HG03066 (cell line): ENCODE measurements at regions not wholly inside any gene's neighbourhood (a gene's known extent, or its start where the extent isn't known, plus 50 kb on each side); places are given as distances from the start of the nearest gene placed in this dataset.
"Not testable (repeated sequence)": the region's sequence is repeated elsewhere in the genome, so short reads cannot be mapped to it uniquely, and the experiment has no call there.

Source experiments
- ATAC-seq: cut with Tn5 transposase; IDR thresholded peaks from one replicate; pipeline ENCODE4 v1.9.1; 2021; ENCODE audit warnings: low read depth; ENCODE audit not compliant: unreplicated experiment

- no peak for ATAC-seq
Measured at GRCh38 chr18:73381016-73381698, 513.4 kb upstream of the NETO1 start.

GRCh38 chr18:73366713-73367112 lies 498.9 kb upstream of the NETO1 start:
- no peak for ATAC-seq

GRCh38 chr18:73365018-73365417 lies 497.2 kb upstream of the NETO1 start:
- no peak for ATAC-seq

GRCh38 chr18:73355121-73355520 lies 487.3 kb upstream of the NETO1 start:
- ATAC-seq, result no peak

GRCh38 chr18:73352546-73352945 lies 484.8 kb upstream of the NETO1 start:
- no peak for ATAC-seq

- ATAC-seq, result no peak
Measured at GRCh38 chr18:73340135-73340977, 472.6 kb upstream of the NETO1 start.

- ATAC-seq, result no peak
Measured at GRCh38 chr18:73331212-73331772, 463.5 kb upstream of the NETO1 start.

GRCh38 chr18:73330106-73330505 lies 462.3 kb upstream of the NETO1 start:
- not testable (repeated sequence) for ATAC-seq

GRCh38 chr18:73324187-73324831 lies 456.5 kb upstream of the NETO1 start:
- ATAC-seq, result not testable (repeated sequence)

GRCh38 chr18:73318739-73319479 lies 451.1 kb upstream of the NETO1 start:
- no peak for ATAC-seq

GRCh38 chr18:73316513-73316912 lies 448.7 kb upstream of the NETO1 start:
- ATAC-seq, result no peak

GRCh38 chr18:73315381-73315780 lies 447.6 kb upstream of the NETO1 start:
- ATAC-seq, result no peak

- no peak for ATAC-seq
Measured at GRCh38 chr18:73313476-73313875, 445.7 kb upstream of the NETO1 start.

GRCh38 chr18:73296686-73297085 lies 428.9 kb upstream of the NETO1 start:
- no peak for ATAC-seq

GRCh38 chr18:73292156-73292555 lies 424.4 kb upstream of the NETO1 start:
- no peak for ATAC-seq

GRCh38 chr18:73288813-73289212 lies 421.0 kb upstream of the NETO1 start:
- no peak for ATAC-seq

GRCh38 chr18:73286584-73286983 lies 418.8 kb upstream of the NETO1 start:
- ATAC-seq, result no peak

GRCh38 chr18:73283788-73284187 lies 416.0 kb upstream of the NETO1 start:
- no peak for ATAC-seq

GRCh38 chr18:73283032-73283431 lies 415.2 kb upstream of the NETO1 start:
- ATAC-seq, result no peak

- ATAC-seq, result no peak
Measured at GRCh38 chr18:73279498-73279897, 411.7 kb upstream of the NETO1 start.
